HG03103 (cell line): ENCODE measurements at regions not wholly inside any gene's neighbourhood (a gene's known extent, or its start where the extent isn't known, plus 50 kb on each side); places are given as distances from the start of the nearest gene placed in this dataset.

Source experiments
- ATAC-seq: cut with Tn5 transposase; IDR thresholded peaks from one replicate; pipeline ENCODE4 v1.9.1; 2021; ENCODE audit warnings: low read depth; ENCODE audit not compliant: unreplicated experiment

GRCh38 chr10:57262892-57263291 lies 901.8 kb upstream of the ZWINT start:
- no peak for ATAC-seq

GRCh38 chr10:57260175-57260574 lies 899.1 kb upstream of the ZWINT start:
- no peak for ATAC-seq

- ATAC-seq, result no peak
Measured at GRCh38 chr10:57249615-57250281, 888.7 kb upstream of the ZWINT start.

- no peak for ATAC-seq
Measured at GRCh38 chr10:57247271-57247670, 886.2 kb upstream of the ZWINT start.

GRCh38 chr10:57225920-57226319 lies 864.9 kb upstream of the ZWINT start:
- no peak for ATAC-seq

GRCh38 chr10:57224811-57225210 lies 863.8 kb upstream of the ZWINT start:
- ATAC-seq, result no peak

- no peak for ATAC-seq
Measured at GRCh38 chr10:57222603-57223002, 861.5 kb upstream of the ZWINT start.

GRCh38 chr10:57222129-57222528 lies 861.1 kb upstream of the ZWINT start:
- ATAC-seq, result no peak

- no peak for ATAC-seq
Measured at GRCh38 chr10:57221674-57222073, 860.6 kb upstream of the ZWINT start.

GRCh38 chr10:57218382-57218781 lies 857.3 kb upstream of the ZWINT start:
- no peak for ATAC-seq

- ATAC-seq, result no peak
Measured at GRCh38 chr10:57202356-57202755, 841.3 kb upstream of the ZWINT start.

GRCh38 chr10:57188846-57189245 lies 827.8 kb upstream of the ZWINT start:
- no peak for ATAC-seq

- ATAC-seq, result no peak
Measured at GRCh38 chr10:57186201-57186600, 825.1 kb upstream of the ZWINT start.

- no peak for ATAC-seq
Measured at GRCh38 chr10:57169597-57169996, 808.5 kb upstream of the ZWINT start.

GRCh38 chr10:57168611-57169240 lies 807.7 kb upstream of the ZWINT start:
- no peak for ATAC-seq

GRCh38 chr10:57165671-57166070 lies 804.6 kb upstream of the ZWINT start:
- ATAC-seq, result no peak

- ATAC-seq, result no peak
Measured at GRCh38 chr10:57162231-57162630, 801.2 kb upstream of the ZWINT start.

GRCh38 chr10:57161157-57161556 lies 800.1 kb upstream of the ZWINT start:
- ATAC-seq, result no peak

- ATAC-seq, result no peak
Measured at GRCh38 chr10:57145548-57145947, 784.5 kb upstream of the ZWINT start.

- no peak for ATAC-seq
Measured at GRCh38 chr10:57142925-57143576, 782.0 kb upstream of the ZWINT start.

GRCh38 chr10:57141708-57142107 lies 780.6 kb upstream of the ZWINT start:
- ATAC-seq, result no peak

- ATAC-seq, result no peak
Measured at GRCh38 chr10:57119684-57120083, 758.6 kb upstream of the ZWINT start.
